ENCODE measurements at regions not wholly inside any gene's neighbourhood (a gene's known extent, or its start where the extent isn't known, plus 50 kb on each side); places are given as distances from the start of the nearest gene placed in this dataset.

DNA sequence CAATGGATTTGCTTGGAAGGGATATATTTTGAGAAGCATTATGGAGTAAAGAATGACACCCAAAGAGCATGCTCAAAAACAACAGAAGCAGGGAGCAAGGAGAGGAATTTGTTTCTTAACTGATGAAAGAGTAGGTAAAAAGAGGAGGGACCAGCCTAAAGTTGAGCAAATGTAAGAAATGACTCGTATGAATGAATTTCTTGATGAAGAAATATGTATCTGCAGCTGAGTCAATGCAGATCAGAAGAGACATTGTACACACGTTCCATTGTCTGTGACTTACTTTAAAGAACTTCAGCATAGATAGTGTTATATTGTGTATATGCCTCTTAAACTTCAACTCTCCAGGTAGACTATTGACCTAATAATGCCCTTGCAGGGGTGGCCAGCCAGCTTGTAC lies 112.7 kb upstream of the NREP start:
- TF ChIP-seq, protein P1, sequence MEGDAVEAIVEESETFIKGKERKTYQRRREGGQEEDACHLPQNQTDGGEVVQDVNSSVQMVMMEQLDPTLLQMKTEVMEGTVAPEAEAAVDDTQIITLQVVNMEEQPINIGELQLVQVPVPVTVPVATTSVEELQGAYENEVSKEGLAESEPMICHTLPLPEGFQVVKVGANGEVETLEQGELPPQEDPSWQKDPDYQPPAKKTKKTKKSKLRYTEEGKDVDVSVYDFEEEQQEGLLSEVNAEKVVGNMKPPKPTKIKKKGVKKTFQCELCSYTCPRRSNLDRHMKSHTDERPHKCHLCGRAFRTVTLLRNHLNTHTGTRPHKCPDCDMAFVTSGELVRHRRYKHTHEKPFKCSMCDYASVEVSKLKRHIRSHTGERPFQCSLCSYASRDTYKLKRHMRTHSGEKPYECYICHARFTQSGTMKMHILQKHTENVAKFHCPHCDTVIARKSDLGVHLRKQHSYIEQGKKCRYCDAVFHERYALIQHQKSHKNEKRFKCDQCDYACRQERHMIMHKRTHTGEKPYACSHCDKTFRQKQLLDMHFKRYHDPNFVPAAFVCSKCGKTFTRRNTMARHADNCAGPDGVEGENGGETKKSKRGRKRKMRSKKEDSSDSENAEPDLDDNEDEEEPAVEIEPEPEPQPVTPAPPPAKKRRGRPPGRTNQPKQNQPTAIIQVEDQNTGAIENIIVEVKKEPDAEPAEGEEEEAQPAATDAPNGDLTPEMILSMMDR (IDR thresholded peaks at IDR 0.05), result no peak
- no peak for TF ChIP-seq POLR2AphosphoS5 (IDR thresholded peaks at IDR 0.05; ENCODE audit: low read depth, low read length)

Data from Panc1 (cell line).